ENCODE measurements at regions not wholly inside any gene's neighbourhood (a gene's known extent, or its start where the extent isn't known, plus 50 kb on each side); places are given as distances from the start of the nearest gene placed in this dataset.
"Not testable (repeated sequence)": the region's sequence is repeated elsewhere in the genome, so short reads cannot be mapped to it uniquely, and the experiment has no call there.

DNA sequence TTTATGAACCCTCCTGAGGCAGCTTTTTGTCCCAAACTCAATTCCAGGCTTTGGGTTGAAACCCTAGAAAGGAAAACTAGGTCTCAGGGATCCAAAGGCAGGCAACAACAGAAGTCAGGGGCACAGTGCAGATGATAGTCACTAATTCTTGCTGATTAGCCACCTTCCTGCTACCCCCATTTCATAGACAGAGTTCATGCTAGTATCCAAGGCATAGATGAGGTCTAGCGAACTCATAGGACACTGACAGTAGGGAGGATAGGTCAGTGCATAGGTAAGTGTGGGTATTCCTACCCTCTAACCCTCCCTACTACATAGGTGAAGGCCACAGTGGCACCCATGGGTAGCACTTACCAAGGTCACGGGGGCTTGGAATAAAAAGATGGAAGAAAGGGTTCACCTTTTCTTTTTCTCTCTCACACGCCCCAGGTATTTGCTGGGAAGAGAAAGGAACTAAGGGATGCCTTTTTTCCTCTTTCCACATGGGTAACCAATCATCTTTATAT, 86.2 kb downstream of the SLC25A46 start:
- Histone ChIP-seq H3K9me3 (ENCODE audit: low read depth, low read length) (peaks cover 4% of the 10 kb centered on the region), H3K36me3 (ENCODE audit: insufficient read depth, low read length) (no peaks in the 10 kb centered on the region)
- TF ChIP-seq, protein P1, sequence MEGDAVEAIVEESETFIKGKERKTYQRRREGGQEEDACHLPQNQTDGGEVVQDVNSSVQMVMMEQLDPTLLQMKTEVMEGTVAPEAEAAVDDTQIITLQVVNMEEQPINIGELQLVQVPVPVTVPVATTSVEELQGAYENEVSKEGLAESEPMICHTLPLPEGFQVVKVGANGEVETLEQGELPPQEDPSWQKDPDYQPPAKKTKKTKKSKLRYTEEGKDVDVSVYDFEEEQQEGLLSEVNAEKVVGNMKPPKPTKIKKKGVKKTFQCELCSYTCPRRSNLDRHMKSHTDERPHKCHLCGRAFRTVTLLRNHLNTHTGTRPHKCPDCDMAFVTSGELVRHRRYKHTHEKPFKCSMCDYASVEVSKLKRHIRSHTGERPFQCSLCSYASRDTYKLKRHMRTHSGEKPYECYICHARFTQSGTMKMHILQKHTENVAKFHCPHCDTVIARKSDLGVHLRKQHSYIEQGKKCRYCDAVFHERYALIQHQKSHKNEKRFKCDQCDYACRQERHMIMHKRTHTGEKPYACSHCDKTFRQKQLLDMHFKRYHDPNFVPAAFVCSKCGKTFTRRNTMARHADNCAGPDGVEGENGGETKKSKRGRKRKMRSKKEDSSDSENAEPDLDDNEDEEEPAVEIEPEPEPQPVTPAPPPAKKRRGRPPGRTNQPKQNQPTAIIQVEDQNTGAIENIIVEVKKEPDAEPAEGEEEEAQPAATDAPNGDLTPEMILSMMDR (IDR thresholded peaks at IDR 0.05; ENCODE audit: extremely low read depth, low read depth, low read length) = no peak

DNA sequence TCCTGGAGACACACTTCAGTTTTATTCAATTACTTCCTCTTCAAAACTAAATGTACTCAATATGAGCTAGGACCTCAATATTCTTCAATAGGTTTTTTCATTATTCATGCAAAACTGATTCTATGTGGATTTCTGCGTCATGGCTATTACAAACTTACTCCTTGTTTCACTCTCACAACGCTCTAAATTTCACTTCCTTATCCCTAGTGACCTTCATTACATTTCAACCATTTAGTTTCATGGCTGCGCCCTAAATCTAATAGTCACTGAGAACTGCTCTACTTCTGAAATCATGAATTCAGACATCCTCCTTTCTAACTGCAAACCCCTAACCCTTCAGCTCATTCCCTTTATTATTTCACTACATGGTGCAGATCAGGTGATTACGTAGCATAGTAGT, 93.9 kb downstream of the SLC25A46 start:
- H4K20me1 ChIP-seq (ENCODE audit: insufficient read depth, low read length) = no peaks in the 10 kb centered on the region
- H3K4me1 ChIP-seq (ENCODE audit: insufficient read depth, low read length) = no peaks in the 10 kb centered on the region
- no peaks in the 10 kb centered on the region for H3K9me3 ChIP-seq (ENCODE audit: low read depth, low read length)
- TF ChIP-seq, protein P1 (IDR thresholded peaks at IDR 0.05; ENCODE audit: extremely low read depth, low read depth, low read length) = no peak
- no peaks in the 10 kb centered on the region for H3K79me2 ChIP-seq (ENCODE audit: insufficient read depth, low read length)
- H3K27ac ChIP-seq (ENCODE audit: low read depth, low read length) = no peak overlapping the region
- H3K27me3 ChIP-seq (ENCODE audit: insufficient read depth, low read length) = no peaks in the 10 kb centered on the region
- no peak for DNase-seq (ENCODE audit: insufficient read length, low spot score, missing footprints)
- H3K36me3 ChIP-seq (ENCODE audit: insufficient read depth, low read length) = no peaks in the 10 kb centered on the region
- no peak overlapping the region for H3K4me3 ChIP-seq (ENCODE audit: insufficient read depth, low read length)
- no peak overlapping the region for H3K4me2 ChIP-seq (ENCODE audit: insufficient read depth, low read length)
- no peak overlapping the region for H2AFZ ChIP-seq (ENCODE audit: low read length)

More for the DNA sequence above, 86.2 kb downstream of the SLC25A46 start:
- Histone ChIP-seq H2AFZ (ENCODE audit: low read length) (no peak overlapping the region), H3K4me1 (ENCODE audit: insufficient read depth, low read length) (no peaks in the 10 kb centered on the region), H3K4me2 (ENCODE audit: insufficient read depth, low read length) (no peak overlapping the region), H3K79me2 (ENCODE audit: insufficient read depth, low read length) (no peaks in the 10 kb centered on the region), H3K4me3 (ENCODE audit: insufficient read depth, low read length) (no peak overlapping the region), H4K20me1 (ENCODE audit: insufficient read depth, low read length) (no peaks in the 10 kb centered on the region), H3K27me3 (ENCODE audit: insufficient read depth, low read length) (no peaks in the 10 kb centered on the region), H3K27ac (ENCODE audit: low read depth, low read length) (no peak overlapping the region)
- DNase-seq (ENCODE audit: insufficient read length, low spot score, missing footprints) = no peak

DNA sequence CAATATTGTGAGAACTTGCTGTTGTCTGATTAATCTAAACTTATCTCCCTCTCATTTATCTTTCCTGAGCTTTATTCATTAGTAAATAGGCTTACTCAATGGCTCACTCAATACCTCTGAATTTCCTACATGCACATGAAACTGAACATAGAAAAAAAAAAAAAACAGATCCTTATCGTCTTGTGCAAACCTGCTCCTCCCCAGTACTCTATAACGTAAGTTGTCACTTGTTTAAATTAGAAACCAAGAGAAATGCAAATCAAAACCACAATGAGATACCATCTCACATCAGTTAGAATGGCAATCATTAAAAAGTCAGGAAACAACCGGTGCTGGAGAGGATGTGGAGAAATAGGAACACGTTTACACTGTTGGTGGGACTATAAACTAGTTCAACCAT, 96.1 kb downstream of the SLC25A46 start:
- not testable (repeated sequence) for H3K27me3 ChIP-seq (ENCODE audit: insufficient read depth, low read length); H3K9me3 ChIP-seq (ENCODE audit: low read depth, low read length); H3K36me3 ChIP-seq (ENCODE audit: insufficient read depth, low read length); H2AFZ ChIP-seq (ENCODE audit: low read length); H3K4me2 ChIP-seq (ENCODE audit: insufficient read depth, low read length); H4K20me1 ChIP-seq (ENCODE audit: insufficient read depth, low read length); DNase-seq (ENCODE audit: insufficient read length, low spot score, missing footprints); H3K4me1 ChIP-seq (ENCODE audit: insufficient read depth, low read length); H3K79me2 ChIP-seq (ENCODE audit: insufficient read depth, low read length); H3K27ac ChIP-seq (ENCODE audit: low read depth, low read length); H3K4me3 ChIP-seq (ENCODE audit: insufficient read depth, low read length)

DNA sequence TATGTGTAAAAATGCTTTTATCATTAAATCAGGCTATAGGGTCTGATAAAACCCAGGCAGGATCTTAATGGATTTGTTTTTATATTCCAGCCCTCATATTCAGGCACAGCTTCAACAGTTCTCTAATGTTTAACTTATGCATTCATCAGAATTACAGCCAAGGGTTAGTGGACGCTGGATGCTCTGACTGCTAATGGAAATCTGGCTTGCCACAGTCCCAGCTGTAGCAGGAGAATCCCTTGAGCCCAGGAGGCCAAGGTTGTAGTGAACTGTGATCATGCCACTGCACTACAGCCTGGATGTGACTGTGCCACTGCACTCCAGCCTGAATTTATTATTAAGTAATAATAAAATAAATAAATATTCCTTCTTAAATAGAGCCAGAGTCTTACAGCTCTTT, 98.0 kb downstream of the SLC25A46 start:
- H3K4me1 ChIP-seq (ENCODE audit: insufficient read depth, low read length) = no peaks in the 10 kb centered on the region
- TF ChIP-seq, protein P1 (IDR thresholded peaks at IDR 0.05; ENCODE audit: extremely low read depth, low read depth, low read length) = no peak
- H3K36me3 ChIP-seq (ENCODE audit: insufficient read depth, low read length) = no peaks in the 10 kb centered on the region
- no peaks in the 10 kb centered on the region for H3K9me3 ChIP-seq (ENCODE audit: low read depth, low read length)
- no peaks in the 10 kb centered on the region for H4K20me1 ChIP-seq (ENCODE audit: insufficient read depth, low read length)
- H3K4me3 ChIP-seq (ENCODE audit: insufficient read depth, low read length) = no peak overlapping the region
- no peaks in the 10 kb centered on the region for H3K27me3 ChIP-seq (ENCODE audit: insufficient read depth, low read length)
- no peaks in the 10 kb centered on the region for H3K79me2 ChIP-seq (ENCODE audit: insufficient read depth, low read length)
- H3K27ac ChIP-seq (ENCODE audit: low read depth, low read length) = no peak overlapping the region
- no peak for DNase-seq (ENCODE audit: insufficient read length, low spot score, missing footprints)
- H3K4me2 ChIP-seq (ENCODE audit: insufficient read depth, low read length) = no peak overlapping the region
- H2AFZ ChIP-seq (ENCODE audit: low read length) = no peak overlapping the region

DNA sequence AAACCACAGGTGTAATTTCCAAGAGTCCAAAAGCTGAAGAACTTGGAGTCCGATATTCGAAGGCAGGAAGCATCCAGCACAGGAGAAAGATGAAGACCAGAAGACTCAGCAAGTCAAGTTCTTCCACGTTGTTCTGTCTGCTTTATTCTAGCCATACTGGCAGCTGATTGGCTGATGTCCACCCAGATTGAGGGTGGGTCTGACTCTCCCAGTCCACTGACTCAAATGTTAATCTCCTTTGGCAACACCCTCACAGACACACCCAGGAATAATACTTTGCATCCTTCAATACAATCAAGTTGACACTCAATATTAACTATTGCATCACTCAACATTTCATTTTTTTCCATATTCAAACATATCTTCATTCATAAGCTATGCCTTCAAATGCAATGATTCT, 99.5 kb downstream of the SLC25A46 start:
- H3K9me3 ChIP-seq (ENCODE audit: low read depth, low read length); H3K27ac ChIP-seq (ENCODE audit: low read depth, low read length); H3K4me2 ChIP-seq (ENCODE audit: insufficient read depth, low read length); H3K27me3 ChIP-seq (ENCODE audit: insufficient read depth, low read length); H4K20me1 ChIP-seq (ENCODE audit: insufficient read depth, low read length); H3K36me3 ChIP-seq (ENCODE audit: insufficient read depth, low read length); H3K79me2 ChIP-seq (ENCODE audit: insufficient read depth, low read length); H2AFZ ChIP-seq (ENCODE audit: low read length); H3K4me1 ChIP-seq (ENCODE audit: insufficient read depth, low read length); DNase-seq (ENCODE audit: insufficient read length, low spot score, missing footprints); H3K4me3 ChIP-seq (ENCODE audit: insufficient read depth, low read length): not testable (repeated sequence)

All from osteoblast (primary cell).